NCI-H2196 (cell line): ENCODE measurements at regions not wholly inside any gene's neighbourhood (a gene's known extent, or its start where the extent isn't known, plus 50 kb on each side); places are given as distances from the start of the nearest gene placed in this dataset.

Experiments used
- DNase-seq: peaks from one replicate; lab custom pipeline; 2025; ENCODE audit not compliant: unreplicated experiment; lab: John Stamatoyannopoulos, UW

- no peak for DNase-seq
These were observed 340.2 kb upstream of the CBLB start for GRCh38 chr3:106208967-106209366.

- no peak for DNase-seq
These were observed 340.7 kb upstream of the CBLB start for GRCh38 chr3:106209482-106209881.

GRCh38 chr3:106210923-106211322 lies 342.1 kb upstream of the CBLB start:
- no peak for DNase-seq

GRCh38 chr3:106212665-106213222 lies 343.9 kb upstream of the CBLB start:
- DNase-seq: no peak

DNA sequence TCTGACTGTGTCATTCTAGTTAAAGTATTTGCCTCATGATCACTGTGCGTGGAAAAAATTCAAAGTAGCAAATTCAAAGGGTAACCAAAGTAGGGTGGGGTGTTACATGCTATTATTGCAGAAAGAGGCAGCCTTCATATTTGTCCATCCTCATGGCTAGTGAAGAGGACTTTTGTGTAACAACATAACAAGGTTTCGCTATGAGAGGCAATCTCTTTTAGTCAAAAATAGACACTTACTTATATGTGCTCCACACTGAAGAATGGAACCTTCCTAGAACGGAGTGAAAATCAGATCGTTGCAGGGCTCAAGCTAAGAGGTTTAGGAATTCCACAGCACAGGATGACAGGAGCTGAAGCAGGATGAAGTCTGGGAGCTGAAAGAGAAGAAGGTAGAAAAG lies 345.1 kb upstream of the CBLB start:
- DNase-seq: no peak

DNA sequence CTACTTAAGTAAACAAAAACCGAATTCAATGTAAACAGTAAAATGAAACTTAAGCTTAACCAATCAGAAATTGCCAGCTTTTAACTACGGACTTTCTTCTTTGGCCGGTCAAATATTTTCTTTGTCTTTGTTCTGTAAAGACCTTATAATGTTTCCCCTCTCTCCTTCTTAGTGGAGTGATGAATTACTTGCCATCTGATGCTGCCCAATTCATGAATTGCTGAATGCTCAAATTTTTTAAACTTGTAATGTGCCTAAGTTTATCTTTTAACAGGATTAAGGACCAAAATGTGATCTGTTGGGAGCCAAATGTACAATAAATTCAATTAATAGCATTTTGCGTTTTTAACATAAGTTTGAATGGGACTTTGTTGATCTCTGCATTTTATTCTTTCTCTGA lies 345.8 kb upstream of the CBLB start:
- DNase-seq: no peak

DNA sequence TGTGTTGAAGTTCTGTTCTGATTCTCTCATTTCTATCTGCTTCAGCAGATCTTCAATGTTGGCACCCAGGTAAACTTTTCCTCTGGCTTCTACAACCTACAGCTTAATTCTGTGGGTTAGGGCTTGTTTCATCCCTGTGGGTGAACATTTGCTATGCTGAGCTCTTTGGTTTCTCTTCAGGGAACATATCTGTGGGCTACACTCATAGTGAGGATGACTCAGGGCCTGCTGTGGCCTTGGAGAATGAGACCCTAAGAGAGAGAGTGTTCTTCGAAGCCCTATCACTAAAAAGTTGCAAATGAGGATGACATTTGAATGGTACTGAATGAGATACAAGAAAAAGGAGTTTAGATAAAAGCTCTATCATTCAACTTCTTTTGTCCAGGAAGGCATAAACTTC lies 346.2 kb upstream of the CBLB start:
- DNase-seq: no peak

GRCh38 chr3:106217745-106218144 lies 348.9 kb upstream of the CBLB start:
- DNase-seq: no peak

DNA sequence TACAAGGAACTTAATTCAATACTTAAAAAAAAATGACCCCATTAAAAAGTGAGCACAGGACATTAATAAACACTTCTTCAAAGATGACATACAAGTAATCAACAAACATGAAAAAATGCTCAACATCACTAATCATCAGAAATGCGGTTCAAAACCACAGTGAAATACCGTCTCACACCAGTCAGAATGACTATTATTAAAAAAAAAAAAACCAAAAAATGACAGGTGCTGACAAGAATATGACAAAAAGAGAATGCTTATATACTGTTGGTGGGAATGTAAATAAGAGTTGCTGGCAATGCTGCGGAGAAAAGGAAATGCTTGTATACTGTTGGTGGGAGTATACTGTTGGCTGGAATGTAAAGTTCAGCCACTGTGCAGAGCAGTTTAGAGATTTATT lies 358.3 kb upstream of the CBLB start:
- no peak for DNase-seq

GRCh38 chr3:106228271-106228670 lies 359.5 kb upstream of the CBLB start:
- no peak for DNase-seq

GRCh38 chr3:106229495-106230278 lies 360.9 kb upstream of the CBLB start:
- DNase-seq: no peak

DNA sequence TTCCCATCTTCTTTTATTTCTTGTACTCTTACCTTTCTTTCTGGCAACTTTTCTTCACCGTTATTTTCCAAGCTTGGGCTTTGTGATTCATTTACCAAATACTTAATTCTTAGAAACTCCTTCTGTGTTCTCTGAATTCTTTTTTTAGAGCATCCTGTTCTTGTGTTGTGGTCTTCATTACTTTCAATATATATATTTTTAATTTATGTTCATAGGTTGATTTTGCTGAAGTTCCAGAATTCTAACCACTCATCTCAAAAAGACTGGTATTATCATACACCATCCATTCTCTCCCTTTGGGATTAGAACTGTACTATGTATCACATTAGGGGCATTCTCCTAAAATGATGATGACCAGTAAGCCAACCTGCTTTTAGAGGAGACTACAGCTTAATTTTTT lies 362.3 kb upstream of the CBLB start:
- no peak for DNase-seq

- DNase-seq: no peak
These were observed 364.1 kb upstream of the CBLB start for GRCh38 chr3:106232956-106233355.

DNA sequence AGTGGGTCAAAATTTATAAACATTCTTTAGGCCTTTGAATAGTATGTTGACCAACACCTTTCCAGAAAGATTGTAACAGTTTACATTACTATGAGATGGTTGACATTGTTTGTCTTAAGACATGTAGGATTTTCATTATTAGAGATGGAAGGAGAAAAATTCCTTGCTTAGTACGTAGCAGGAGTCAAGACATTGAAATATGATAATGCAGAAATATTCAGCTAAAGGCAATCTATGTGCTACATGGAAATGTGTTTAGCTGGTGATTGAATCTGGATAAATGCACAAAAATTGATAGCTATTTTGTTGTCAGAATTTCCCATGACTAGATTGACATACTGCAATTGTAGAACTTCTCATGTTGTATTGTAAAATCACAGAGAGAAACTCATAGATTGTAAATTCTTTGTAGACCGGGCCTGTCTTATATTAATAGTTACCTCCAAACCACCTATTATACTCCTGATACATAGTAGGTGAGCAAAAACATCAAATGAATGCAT lies 370.4 kb upstream of the CBLB start:
- DNase-seq: no peak

- no peak for DNase-seq
These were observed 372.8 kb upstream of the CBLB start for GRCh38 chr3:106241593-106241992.

- DNase-seq: no peak
These were observed 374.0 kb upstream of the CBLB start for GRCh38 chr3:106242781-106243180.

- DNase-seq: no peak
These were observed 376.6 kb upstream of the CBLB start for GRCh38 chr3:106245400-106245799.

DNA sequence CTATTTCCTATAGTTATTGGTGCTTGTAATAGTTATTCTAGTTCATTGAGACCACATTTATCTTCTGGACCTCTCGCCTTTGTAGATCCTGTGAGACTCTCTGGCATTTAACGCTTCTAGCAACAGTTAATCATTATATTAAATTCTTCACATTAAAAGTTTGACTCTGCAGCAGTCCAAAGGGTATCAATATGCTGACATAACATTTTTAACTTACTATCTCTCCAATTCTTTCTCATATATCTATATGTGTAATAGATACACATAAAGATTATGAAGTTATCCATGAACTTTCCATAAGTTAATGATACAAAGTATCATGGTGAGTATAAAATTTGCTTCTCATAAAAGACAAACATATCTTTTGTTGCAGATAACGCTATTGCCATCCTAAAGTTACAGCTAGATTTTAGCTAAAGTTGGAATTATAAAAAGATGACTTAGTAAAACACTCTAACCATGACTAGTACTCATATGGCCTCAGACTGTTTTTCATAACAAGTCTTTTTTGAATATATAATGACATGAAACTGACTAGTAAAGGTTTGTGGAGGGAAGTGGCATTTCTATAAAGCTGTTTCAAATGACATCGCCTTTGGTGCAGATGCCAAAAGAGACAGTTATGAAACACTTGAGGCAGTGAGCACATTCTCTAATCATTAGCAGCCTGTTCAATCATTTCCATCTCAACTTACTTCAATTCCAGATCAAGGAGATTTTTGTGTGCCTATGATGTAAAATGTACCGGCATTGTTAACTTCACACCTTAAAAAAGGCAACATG lies 379.3 kb upstream of the CBLB start:
- no peak for DNase-seq

DNA sequence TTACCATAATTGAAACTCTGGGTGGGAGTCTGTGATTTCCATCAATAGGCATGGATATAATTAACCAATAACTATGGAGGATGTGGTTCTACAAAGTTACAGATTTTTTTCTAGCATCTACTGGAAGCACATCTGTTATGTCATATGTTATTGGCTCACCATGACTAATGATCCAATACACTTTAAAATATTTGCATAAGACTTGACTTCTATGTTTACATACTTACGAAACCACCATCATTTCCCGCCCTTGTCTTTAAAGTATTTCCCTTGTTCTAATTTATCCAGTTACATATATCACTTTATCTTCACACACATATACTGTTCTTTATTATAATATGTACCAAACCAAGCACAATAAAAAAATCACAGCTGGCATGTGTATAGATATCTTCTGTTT lies 380.3 kb upstream of the CBLB start:
- DNase-seq: no peak

DNA sequence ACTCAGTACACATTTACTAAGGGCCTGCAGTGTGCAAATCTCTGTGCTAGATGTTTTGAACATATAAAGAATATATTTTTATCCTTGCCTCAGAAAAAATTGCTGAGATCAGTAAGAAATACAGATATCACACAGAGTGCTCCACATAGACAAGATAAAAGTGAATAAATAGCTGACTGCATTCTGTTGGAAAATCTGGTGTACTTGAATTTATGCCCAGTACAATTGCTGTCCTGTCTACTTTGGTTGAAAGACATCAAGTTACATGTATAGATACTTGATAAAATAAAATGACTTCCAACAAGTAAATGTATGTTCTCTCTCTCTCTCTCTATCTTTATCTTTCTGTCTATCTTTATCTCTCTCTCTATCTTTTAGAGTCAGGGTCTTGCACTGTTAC lies 381.2 kb upstream of the CBLB start:
- no peak for DNase-seq

DNA sequence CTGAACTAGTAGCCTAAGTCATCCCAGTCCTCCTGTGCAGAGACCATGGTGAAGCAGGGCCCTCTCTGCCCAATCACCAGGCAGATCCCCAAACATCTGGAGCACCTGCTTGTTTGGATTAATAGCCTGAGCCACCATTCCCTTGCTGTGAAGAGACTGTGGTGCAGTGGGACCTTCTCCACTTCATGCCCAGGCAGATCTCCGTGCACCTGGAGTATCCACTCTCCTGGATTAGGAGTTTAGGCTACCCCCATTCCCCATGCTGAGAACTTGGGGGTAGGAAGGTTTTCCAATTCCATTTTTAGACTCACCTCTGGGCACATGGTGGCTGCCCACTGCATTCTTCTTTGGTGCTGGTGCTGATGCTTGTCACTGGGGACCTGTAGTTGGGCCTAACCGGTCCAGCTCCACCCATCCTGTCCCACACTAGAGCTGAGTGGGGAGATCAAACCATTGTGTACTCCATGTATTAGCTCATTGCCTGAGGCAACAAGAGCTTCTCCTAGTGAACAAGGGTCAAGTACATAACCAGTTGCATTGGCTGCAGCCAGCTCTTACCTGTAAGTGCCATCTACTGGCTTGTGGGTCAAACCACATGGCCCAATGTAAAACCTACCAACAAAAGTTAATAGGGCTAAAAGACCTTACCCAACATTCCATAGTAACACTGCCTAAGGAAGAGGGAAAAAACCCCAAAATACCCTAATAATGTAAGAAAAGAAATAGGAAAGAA lies 382.5 kb upstream of the CBLB start:
- DNase-seq: no peak
